Ascending aorta (tissue), 2 donors: ENCODE measurements at regions not wholly inside any gene's neighbourhood (a gene's known extent, or its start where the extent isn't known, plus 50 kb on each side); places are given as distances from the start of the nearest gene placed in this dataset.

Source experiments
- DNase-seq, 2 donors: peaks; one replicate each; pipeline ENCODE4 v3.0.0-alpha.2; 2019; ENCODE audit warnings: low spot score in 2 of 2
- H3K27ac ChIP-seq, 2 donors: fragments of 200-600 bp; sonication (generic); one replicate each; pipeline ENCODE4 v1.5.1; 2016 to 2017; ENCODE audit warnings: mild to moderate bottlenecking in 1 of 2
- H3K27me3 ChIP-seq: fragments of 200-600 bp; sonication (generic); one replicate; pipeline ENCODE4 v1.5.1; 2017
- H3K36me3 ChIP-seq, 2 donors: fragments of 200-600 bp; sonication (generic); one replicate each; pipeline ENCODE4 v1.5.1; 2016
- H3K4me1 ChIP-seq, 2 donors: fragments of 200-600 bp; sonication (generic); one replicate each; pipeline ENCODE4 v1.5.1; 2016 to 2017; ENCODE audit warnings: mild to moderate bottlenecking in 1 of 2
- H3K4me3 ChIP-seq, 2 donors: fragments of 200-600 bp; sonication (generic); one replicate each; pipeline ENCODE4 v1.5.1; 2016 to 2017; ENCODE audit warnings: mild to moderate bottlenecking in 1 of 2
- H3K9me3 ChIP-seq, 2 donors: fragments of 200-600 bp; sonication (generic); one replicate each; pipeline ENCODE4 v1.5.1; 2016
- intact Hi-C: fragments of 100-400 bp; cut with DNase I; formaldehyde crosslinking; loops from one replicate; pipeline ENCODE4 v1.15.1; 2023
- TF ChIP-seq, protein P1 (sequence below), 3 experiments: fragments of 200-600 bp in 2 of 3; fragments of 450-650 bp in 1 of 3; sonication (generic) in 2 of 3; IDR thresholded peaks; one replicate each; pipeline ENCODE4 v1.5.1; 2016 to 2019; ENCODE audit warnings: antibody characterized with exemption in 3 of 3, mild to moderate bottlenecking in 1 of 3, moderate library complexity in 1 of 3

GRCh38 chr2:80748592-80748991 lies 444.0 kb upstream of the LRRTM1 start:
- no peaks in the 10 kb centered on the region for H3K27me3 ChIP-seq

DNA sequence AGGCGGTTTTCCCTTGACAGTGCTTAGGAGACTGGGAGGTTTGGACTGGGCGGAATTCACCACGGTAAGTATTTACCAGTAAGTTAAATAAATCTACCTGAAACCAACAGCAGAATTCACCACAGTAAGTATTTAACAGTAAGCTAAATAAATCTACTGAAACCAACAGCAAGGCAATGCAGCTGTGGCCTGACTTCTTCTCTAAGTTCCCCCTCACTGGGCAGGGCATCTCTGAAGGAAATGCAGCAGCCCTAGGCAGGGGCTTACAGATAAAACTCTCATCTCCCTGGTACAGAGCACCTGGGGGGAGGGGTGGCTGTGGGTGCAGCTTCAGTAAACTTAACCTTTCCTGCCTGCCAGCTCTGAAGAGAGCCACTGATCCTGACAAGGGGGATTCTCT lies 432.5 kb upstream of the LRRTM1 start:
- Histone ChIP-seq H3K9me3 (peaks cover 0 to 5% of the 10 kb centered on the region in 2 donors), H3K36me3 (no peaks in the 10 kb centered on the region), H3K27ac (no peak overlapping the region), H3K27me3 (no peaks in the 10 kb centered on the region), H3K4me1 (no peaks in the 10 kb centered on the region), H3K4me3 (no peak overlapping the region)
- intact Hi-C loops = no loop called here
- no peak for DNase-seq
- TF ChIP-seq, protein P1, sequence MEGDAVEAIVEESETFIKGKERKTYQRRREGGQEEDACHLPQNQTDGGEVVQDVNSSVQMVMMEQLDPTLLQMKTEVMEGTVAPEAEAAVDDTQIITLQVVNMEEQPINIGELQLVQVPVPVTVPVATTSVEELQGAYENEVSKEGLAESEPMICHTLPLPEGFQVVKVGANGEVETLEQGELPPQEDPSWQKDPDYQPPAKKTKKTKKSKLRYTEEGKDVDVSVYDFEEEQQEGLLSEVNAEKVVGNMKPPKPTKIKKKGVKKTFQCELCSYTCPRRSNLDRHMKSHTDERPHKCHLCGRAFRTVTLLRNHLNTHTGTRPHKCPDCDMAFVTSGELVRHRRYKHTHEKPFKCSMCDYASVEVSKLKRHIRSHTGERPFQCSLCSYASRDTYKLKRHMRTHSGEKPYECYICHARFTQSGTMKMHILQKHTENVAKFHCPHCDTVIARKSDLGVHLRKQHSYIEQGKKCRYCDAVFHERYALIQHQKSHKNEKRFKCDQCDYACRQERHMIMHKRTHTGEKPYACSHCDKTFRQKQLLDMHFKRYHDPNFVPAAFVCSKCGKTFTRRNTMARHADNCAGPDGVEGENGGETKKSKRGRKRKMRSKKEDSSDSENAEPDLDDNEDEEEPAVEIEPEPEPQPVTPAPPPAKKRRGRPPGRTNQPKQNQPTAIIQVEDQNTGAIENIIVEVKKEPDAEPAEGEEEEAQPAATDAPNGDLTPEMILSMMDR (IDR thresholded peaks at IDR 0.05) = no peak

More at GRCh38 chr2:80748592-80748991, 444.0 kb upstream of the LRRTM1 start:
- no peak for DNase-seq
- H3K9me3 ChIP-seq = no peaks in the 10 kb centered on the region
- TF ChIP-seq, protein P1 (IDR thresholded peaks at IDR 0.05) = no peak
- no peaks in the 10 kb centered on the region for H3K4me1 ChIP-seq
- intact Hi-C loops = no loop called here
- H3K4me3 ChIP-seq = no peak overlapping the region
- H3K36me3 ChIP-seq = no peaks in the 10 kb centered on the region
- no peak overlapping the region for H3K27ac ChIP-seq

- DNase-seq = no peak
- Histone ChIP-seq H3K9me3 (no peaks in the 10 kb centered on the region), H3K27ac (no peak overlapping the region), H3K36me3 (no peaks in the 10 kb centered on the region), H3K4me1 (no peaks in the 10 kb centered on the region), H3K27me3 (no peaks in the 10 kb centered on the region), H3K4me3 (no peak overlapping the region)
- TF ChIP-seq, protein P1 (IDR thresholded peaks at IDR 0.05) = no peak
- intact Hi-C loops = no loop called here
Observed at GRCh38 chr2:80725001-80725400, 420.4 kb upstream of the LRRTM1 start.

- no peaks in the 10 kb centered on the region for H3K4me1 ChIP-seq
- intact Hi-C loops = no loop called here
- TF ChIP-seq, protein P1 (IDR thresholded peaks at IDR 0.05) = no peak
- no peaks in the 10 kb centered on the region for H3K27me3 ChIP-seq
- no peaks in the 10 kb centered on the region for H3K9me3 ChIP-seq
- H3K36me3 ChIP-seq = no peaks in the 10 kb centered on the region
- DNase-seq = no peak
- no peak overlapping the region for H3K27ac ChIP-seq
- no peak overlapping the region for H3K4me3 ChIP-seq
Observed at GRCh38 chr2:80722803-80723202, 418.3 kb upstream of the LRRTM1 start.

DNA sequence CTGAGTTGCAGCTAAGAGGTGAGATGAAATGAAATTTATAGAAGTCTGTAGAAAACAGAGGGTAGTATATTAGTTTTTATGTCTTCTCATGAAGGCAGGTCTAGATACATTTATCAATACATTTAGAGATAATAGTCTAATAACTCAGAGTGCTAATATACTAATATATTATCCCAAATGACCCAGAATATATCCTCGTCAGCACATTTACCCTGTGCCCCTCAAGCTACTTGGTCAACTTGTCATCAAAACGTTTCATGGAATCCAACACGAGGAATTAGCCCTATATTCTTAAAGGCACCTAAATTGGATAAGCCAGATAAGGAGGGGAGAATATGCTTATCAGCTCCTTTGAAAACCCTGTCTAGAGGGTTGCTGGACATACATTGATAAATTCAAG lies 415.1 kb upstream of the LRRTM1 start:
- no peak for DNase-seq
- no peaks in the 10 kb centered on the region for H3K9me3 ChIP-seq
- no peaks in the 10 kb centered on the region for H3K27me3 ChIP-seq
- no peaks in the 10 kb centered on the region for H3K36me3 ChIP-seq
- no peaks in the 10 kb centered on the region for H3K4me1 ChIP-seq
- H3K4me3 ChIP-seq = no peak overlapping the region
- H3K27ac ChIP-seq = no peak overlapping the region
- intact Hi-C loops = no loop called here
- TF ChIP-seq, protein P1 (IDR thresholded peaks at IDR 0.05) = no peak

DNA sequence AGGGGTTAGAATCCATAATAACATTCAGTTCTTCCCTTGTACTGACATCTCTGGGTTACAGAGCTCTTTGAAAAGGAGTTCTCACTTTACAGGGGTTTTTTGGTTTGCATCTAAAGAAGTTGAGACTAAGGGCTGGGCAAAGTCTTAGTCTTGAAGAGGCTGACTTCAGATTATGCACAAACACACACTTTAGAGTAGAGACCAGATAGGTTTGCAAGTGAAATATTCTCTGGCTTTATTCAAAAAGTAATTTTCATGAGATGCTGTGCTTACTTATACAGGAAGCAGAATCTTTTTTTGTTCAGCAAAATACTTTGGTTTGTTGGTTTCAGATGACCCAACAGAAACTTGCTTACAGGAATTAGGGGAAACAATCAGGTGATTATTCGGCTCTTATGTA lies 410.9 kb upstream of the LRRTM1 start:
- Histone ChIP-seq H3K36me3 (no peaks in the 10 kb centered on the region), H3K27ac (no peak overlapping the region), H3K4me3 (no peak overlapping the region), H3K27me3 (no peaks in the 10 kb centered on the region), H3K9me3 (no peaks in the 10 kb centered on the region), H3K4me1 (no peaks in the 10 kb centered on the region)
- TF ChIP-seq, protein P1 (IDR thresholded peaks at IDR 0.05) = no peak
- DNase-seq = no peak
- intact Hi-C loops = no loop called here
